SU-DHL-6 (cell line): ENCODE measurements at regions not wholly inside any gene's neighbourhood (a gene's known extent, or its start where the extent isn't known, plus 50 kb on each side); places are given as distances from the start of the nearest gene placed in this dataset.

ENCODE experiments used
- H2AFZ ChIP-seq: fragments of 200-600 bp; sonication (generic); 2 replicates; pipeline ENCODE4 v1.6.1; 2014; ENCODE audit warnings: low read depth, mild to moderate bottlenecking, moderate library complexity, mixed read lengths, antibody characterized with exemption, low read length; ENCODE audit not compliant: severe bottlenecking
- H3F3A ChIP-seq: fragments of 200-600 bp; shearing (Covaris generic); 2 replicates; pipeline ENCODE4 v1.6.0; 2016; ENCODE audit warnings: antibody characterized with exemption, mild to moderate bottlenecking; ENCODE audit not compliant: insufficient read depth
- H3K27ac ChIP-seq: fragments of 200-600 bp; sonication (generic); 2 replicates; pipeline ENCODE4 v1.5.1; 2016; ENCODE audit warnings: low read depth, mild to moderate bottlenecking, low read length, moderate library complexity, mixed read lengths
- H3K27me3 ChIP-seq: fragments of 200-600 bp; sonication (generic), shearing (Covaris generic); 2 replicates; pipeline ENCODE4 v1.6.0; 2014; ENCODE audit warnings: mild to moderate bottlenecking, low read length
- H3K36me3 ChIP-seq: fragments of 200-600 bp; sonication (generic); 2 replicates; pipeline ENCODE4 v1.6.1; 2014; ENCODE audit warnings: mild to moderate bottlenecking, low read length, mixed read lengths
- H3K4me2 ChIP-seq: fragments of 300-600, 200-600 bp; shearing (Covaris generic), sonication (generic); 2 replicates; pipeline ENCODE4 v1.6.0; 2014; ENCODE audit warnings: low read length, low read depth, mild to moderate bottlenecking; ENCODE audit not compliant: poor library complexity, severe bottlenecking
- H3K4me3 ChIP-seq: fragments of 200-600 bp; sonication (generic); 2 replicates; pipeline ENCODE4 v1.5.1; 2014; ENCODE audit warnings: antibody characterized with exemption, low read length, mild to moderate bottlenecking, mixed read lengths; ENCODE audit not compliant: insufficient read depth, poor library complexity, severe bottlenecking
- H3K79me2 ChIP-seq: fragments of 200-600 bp; sonication (generic); 2 replicates; pipeline ENCODE4 v1.6.1; 2014; ENCODE audit warnings: mild to moderate bottlenecking, low read length, moderate library complexity; ENCODE audit not compliant: insufficient read depth
- H3K9ac ChIP-seq: fragments of 200-600 bp; sonication (generic); 2 replicates; pipeline ENCODE4 v1.7.0; 2014; ENCODE audit warnings: mild to moderate bottlenecking, low read length
- H3K9me2 ChIP-seq: fragments of 200-600 bp; sonication (generic); replicated peaks from 2 replicates; pipeline ENCODE4 v1.6.1; 2014; ENCODE audit warnings: low read length; ENCODE audit not compliant: insufficient read depth
- H3K9me3 ChIP-seq: fragments of 200-600 bp; sonication (generic); 2 replicates; pipeline ENCODE4 v1.6.1; 2014; ENCODE audit warnings: low read length, mixed read lengths; ENCODE audit not compliant: insufficient read depth
- H4K20me1 ChIP-seq: fragments of 200-600 bp; sonication (generic); 2 replicates; pipeline ENCODE4 v1.6.1; 2014; ENCODE audit warnings: low read depth, mild to moderate bottlenecking, antibody characterized with exemption, low read length, moderate library complexity, mixed read lengths
- EZH2phosphoT487 ChIP-seq: fragments of 200-600 bp; sonication (generic), shearing (Covaris generic); conservative IDR thresholded peaks from 2 replicates; pipeline ENCODE4 v1.6.1; 2018; ENCODE audit warnings: mild to moderate bottlenecking, antibody characterized with exemption, low read length, moderate library complexity, mixed read lengths
- TF ChIP-seq, protein P1 (sequence below): fragments of 200-600 bp; sonication (generic); IDR thresholded peaks from one replicate; pipeline ENCODE4 v1.5.1; 2017; ENCODE audit warnings: antibody characterized with exemption, mild to moderate bottlenecking, low read length, moderate library complexity; ENCODE audit not compliant: insufficient read depth, poor library complexity, severe bottlenecking

DNA sequence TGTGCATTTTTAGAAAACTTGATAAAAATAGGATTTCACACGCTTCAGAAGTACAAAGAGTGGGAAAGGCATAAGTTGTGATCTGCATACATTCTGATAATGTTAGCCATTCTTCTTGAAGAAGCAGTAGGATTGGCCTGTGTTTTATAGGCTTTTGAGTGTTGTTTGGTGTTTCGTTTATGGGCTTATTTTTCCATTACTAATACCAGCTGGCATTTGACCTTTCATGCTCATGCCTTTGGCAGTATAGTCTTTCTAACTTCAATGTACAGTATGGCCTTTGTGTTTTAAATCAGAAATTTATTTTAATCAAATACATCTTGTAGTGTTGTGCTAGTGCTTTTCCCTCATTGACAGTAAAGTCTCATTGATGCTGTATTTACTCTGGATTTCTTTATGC is 51.5 kb upstream of the SLC4A4 start:
- no peaks in the 10 kb centered on the region for H3K79me2 ChIP-seq
- H3K36me3 ChIP-seq: no peaks in the 10 kb centered on the region
- no peak for TF ChIP-seq EZH2phosphoT487
- TF ChIP-seq, protein P1, sequence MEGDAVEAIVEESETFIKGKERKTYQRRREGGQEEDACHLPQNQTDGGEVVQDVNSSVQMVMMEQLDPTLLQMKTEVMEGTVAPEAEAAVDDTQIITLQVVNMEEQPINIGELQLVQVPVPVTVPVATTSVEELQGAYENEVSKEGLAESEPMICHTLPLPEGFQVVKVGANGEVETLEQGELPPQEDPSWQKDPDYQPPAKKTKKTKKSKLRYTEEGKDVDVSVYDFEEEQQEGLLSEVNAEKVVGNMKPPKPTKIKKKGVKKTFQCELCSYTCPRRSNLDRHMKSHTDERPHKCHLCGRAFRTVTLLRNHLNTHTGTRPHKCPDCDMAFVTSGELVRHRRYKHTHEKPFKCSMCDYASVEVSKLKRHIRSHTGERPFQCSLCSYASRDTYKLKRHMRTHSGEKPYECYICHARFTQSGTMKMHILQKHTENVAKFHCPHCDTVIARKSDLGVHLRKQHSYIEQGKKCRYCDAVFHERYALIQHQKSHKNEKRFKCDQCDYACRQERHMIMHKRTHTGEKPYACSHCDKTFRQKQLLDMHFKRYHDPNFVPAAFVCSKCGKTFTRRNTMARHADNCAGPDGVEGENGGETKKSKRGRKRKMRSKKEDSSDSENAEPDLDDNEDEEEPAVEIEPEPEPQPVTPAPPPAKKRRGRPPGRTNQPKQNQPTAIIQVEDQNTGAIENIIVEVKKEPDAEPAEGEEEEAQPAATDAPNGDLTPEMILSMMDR: no peak
- no peak overlapping the region for H3K4me2 ChIP-seq
- H3K4me3 ChIP-seq: no peak overlapping the region
- no peak overlapping the region for H3K9ac ChIP-seq
- H3K9me2 ChIP-seq: no peaks in the 10 kb centered on the region
- H3F3A ChIP-seq: no peaks in the 10 kb centered on the region
- no peak overlapping the region for H3K27ac ChIP-seq
- H3K27me3 ChIP-seq: no peaks in the 10 kb centered on the region
- H3K9me3 ChIP-seq: no peaks in the 10 kb centered on the region
- no peak overlapping the region for H2AFZ ChIP-seq
- no peaks in the 10 kb centered on the region for H4K20me1 ChIP-seq

DNA sequence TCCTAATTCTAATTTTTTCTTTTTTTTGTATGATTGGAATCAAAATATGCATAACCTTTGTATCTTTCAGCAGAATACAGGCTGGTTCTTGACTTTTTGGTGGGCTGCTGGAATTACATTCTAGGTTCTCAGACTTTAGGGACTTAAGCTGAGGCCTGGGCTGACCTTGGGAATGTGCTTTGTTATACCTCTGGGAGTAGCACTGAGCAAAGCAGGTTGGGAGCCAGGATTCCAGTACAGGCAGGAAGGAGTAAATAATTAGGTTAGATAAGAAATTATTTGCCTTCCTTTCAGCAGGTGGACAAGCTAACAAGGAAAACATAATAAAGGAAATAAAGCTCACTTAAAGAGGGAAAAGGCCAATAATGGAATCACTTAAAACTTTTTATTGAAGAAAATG is 49.9 kb upstream of the SLC4A4 start:
- TF ChIP-seq EZH2phosphoT487: no peak
- TF ChIP-seq, protein P1: no peak

More for the DNA sequence above, 49.9 kb upstream of the SLC4A4 start:
- no peaks in the 10 kb centered on the region for H3K9me2 ChIP-seq
- H3F3A ChIP-seq: no peaks in the 10 kb centered on the region
- no peak overlapping the region for H2AFZ ChIP-seq
- H3K4me2 ChIP-seq: no peak overlapping the region
- H4K20me1 ChIP-seq: no peaks in the 10 kb centered on the region
- no peaks in the 10 kb centered on the region for H3K27me3 ChIP-seq
- H3K4me3 ChIP-seq: no peak overlapping the region
- no peak overlapping the region for H3K9ac ChIP-seq
- no peaks in the 10 kb centered on the region for H3K79me2 ChIP-seq
- no peaks in the 10 kb centered on the region for H3K36me3 ChIP-seq
- no peak overlapping the region for H3K27ac ChIP-seq
- H3K9me3 ChIP-seq: no peaks in the 10 kb centered on the region
